WTC11 (cell line): ENCODE measurements at regions not wholly inside any gene's neighbourhood (a gene's known extent, or its start where the extent isn't known, plus 50 kb on each side); places are given as distances from the start of the nearest gene placed in this dataset.

Source experiments
- ATF3 ChIP-seq: sonication (generic); formaldehyde crosslinking; conservative IDR thresholded peaks from 2 replicates; pipeline ENCODE4 v1.8.1; 2022; ENCODE audit warnings: mild to moderate bottlenecking, missing genetic modification reagents
- CREB1 ChIP-seq: sonication (generic); formaldehyde crosslinking; IDR thresholded peaks from 2 replicates; pipeline ENCODE4 v1.8.0; 2023; ENCODE audit warnings: mild to moderate bottlenecking, missing genetic modification reagents
- CTCF ChIP-seq: fragments of 200-600 bp; IDR thresholded peaks from 2 replicates; pipeline ENCODE4 v1.8.0; 2022; ENCODE audit warnings: antibody characterized with exemption
- FOXK1 ChIP-seq: sonication (generic); formaldehyde crosslinking; IDR thresholded peaks from 2 replicates; pipeline ENCODE4 v1.8.0; 2022; ENCODE audit warnings: mild to moderate bottlenecking, moderate library complexity, missing genetic modification reagents
- FOXP1 ChIP-seq: sonication (generic); formaldehyde crosslinking; IDR thresholded peaks from 2 replicates; pipeline ENCODE4 v1.8.0; 2022; ENCODE audit warnings: missing genetic modification reagents, mild to moderate bottlenecking, moderate library complexity, borderline replicate concordance
- KAT7 ChIP-seq: sonication (generic); formaldehyde crosslinking; IDR thresholded peaks from 2 replicates; pipeline ENCODE4 v1.8.1; 2023; ENCODE audit warnings: missing genetic modification reagents, mild to moderate bottlenecking, borderline replicate concordance
- NR1H2 ChIP-seq: sonication (generic); formaldehyde crosslinking; IDR thresholded peaks from 2 replicates; pipeline ENCODE4 v1.9.0; 2021; ENCODE audit warnings: mild to moderate bottlenecking, moderate library complexity, missing genetic modification reagents
- TCF7 ChIP-seq: sonication (generic); formaldehyde crosslinking; IDR thresholded peaks from 2 replicates; pipeline ENCODE4 v1.8.0; 2022; ENCODE audit warnings: mild to moderate bottlenecking, low read depth, missing genetic modification reagents, moderate library complexity
- TEAD1 ChIP-seq: sonication (generic); formaldehyde crosslinking; IDR thresholded peaks from 2 replicates; pipeline ENCODE4 v1.8.0; 2022; ENCODE audit warnings: mild to moderate bottlenecking, missing genetic modification reagents
- ZSCAN18 ChIP-seq: fragments of 250-450 bp; sonication (Bioruptor Pico); IDR thresholded peaks from 2 replicates; pipeline ENCODE4 v2.1.2; 2022; ENCODE audit warnings: mild to moderate bottlenecking, moderate library complexity
- TF ChIP-seq, protein P1 (sequence below): sonication (generic); formaldehyde crosslinking; IDR thresholded peaks from 2 replicates; pipeline ENCODE4 v1.8.1; 2023; ENCODE audit warnings: mild to moderate bottlenecking, missing genetic modification reagents, moderate library complexity
- TF ChIP-seq, protein P2 (sequence below): sonication (generic); formaldehyde crosslinking; conservative IDR thresholded peaks from 2 replicates; pipeline ENCODE4 v1.8.1; 2023; ENCODE audit warnings: mild to moderate bottlenecking, low read depth, missing genetic modification reagents, moderate library complexity
- TF ChIP-seq, protein P3 (sequence below): sonication (generic); formaldehyde crosslinking; IDR thresholded peaks from 2 replicates; pipeline ENCODE4 v1.8.0; 2023; ENCODE audit warnings: missing genetic modification reagents
- TF ChIP-seq, protein P4 (sequence below): sonication (generic); formaldehyde crosslinking; IDR thresholded peaks from 2 replicates; pipeline ENCODE4 v1.8.1; 2022; ENCODE audit warnings: mild to moderate bottlenecking, moderate library complexity, missing genetic modification reagents

GRCh38 chr14:85764822-85765221 lies 234.9 kb downstream of the FLRT2 start:
- TF ChIP-seq FOXP1 = no peak
- TF ChIP-seq ATF3 (CRISPR knock-in tag) = no peak
- no peak for TF ChIP-seq TCF7
- TF ChIP-seq, protein P1, sequence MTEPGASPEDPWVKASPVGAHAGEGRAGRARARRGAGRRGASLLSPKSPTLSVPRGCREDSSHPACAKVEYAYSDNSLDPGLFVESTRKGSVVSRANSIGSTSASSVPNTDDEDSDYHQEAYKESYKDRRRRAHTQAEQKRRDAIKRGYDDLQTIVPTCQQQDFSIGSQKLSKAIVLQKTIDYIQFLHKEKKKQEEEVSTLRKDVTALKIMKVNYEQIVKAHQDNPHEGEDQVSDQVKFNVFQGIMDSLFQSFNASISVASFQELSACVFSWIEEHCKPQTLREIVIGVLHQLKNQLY (CRISPR knock-in tag) = no peak
- no peak for TF ChIP-seq KAT7 (CRISPR knock-in tag)
- TF ChIP-seq TEAD1 = no peak
- no peak for TF ChIP-seq ZSCAN18 (CRISPR knock-in tag)
- no peak for TF ChIP-seq CTCF
- TF ChIP-seq CREB1 = no peak
- TF ChIP-seq NR1H2 = no peak
- TF ChIP-seq, protein P2, sequence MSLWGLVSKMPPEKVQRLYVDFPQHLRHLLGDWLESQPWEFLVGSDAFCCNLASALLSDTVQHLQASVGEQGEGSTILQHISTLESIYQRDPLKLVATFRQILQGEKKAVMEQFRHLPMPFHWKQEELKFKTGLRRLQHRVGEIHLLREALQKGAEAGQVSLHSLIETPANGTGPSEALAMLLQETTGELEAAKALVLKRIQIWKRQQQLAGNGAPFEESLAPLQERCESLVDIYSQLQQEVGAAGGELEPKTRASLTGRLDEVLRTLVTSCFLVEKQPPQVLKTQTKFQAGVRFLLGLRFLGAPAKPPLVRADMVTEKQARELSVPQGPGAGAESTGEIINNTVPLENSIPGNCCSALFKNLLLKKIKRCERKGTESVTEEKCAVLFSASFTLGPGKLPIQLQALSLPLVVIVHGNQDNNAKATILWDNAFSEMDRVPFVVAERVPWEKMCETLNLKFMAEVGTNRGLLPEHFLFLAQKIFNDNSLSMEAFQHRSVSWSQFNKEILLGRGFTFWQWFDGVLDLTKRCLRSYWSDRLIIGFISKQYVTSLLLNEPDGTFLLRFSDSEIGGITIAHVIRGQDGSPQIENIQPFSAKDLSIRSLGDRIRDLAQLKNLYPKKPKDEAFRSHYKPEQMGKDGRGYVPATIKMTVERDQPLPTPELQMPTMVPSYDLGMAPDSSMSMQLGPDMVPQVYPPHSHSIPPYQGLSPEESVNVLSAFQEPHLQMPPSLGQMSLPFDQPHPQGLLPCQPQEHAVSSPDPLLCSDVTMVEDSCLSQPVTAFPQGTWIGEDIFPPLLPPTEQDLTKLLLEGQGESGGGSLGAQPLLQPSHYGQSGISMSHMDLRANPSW (CRISPR knock-in tag) = no peak
- no peak for TF ChIP-seq FOXK1 (CRISPR knock-in tag)
- TF ChIP-seq, protein P3, sequence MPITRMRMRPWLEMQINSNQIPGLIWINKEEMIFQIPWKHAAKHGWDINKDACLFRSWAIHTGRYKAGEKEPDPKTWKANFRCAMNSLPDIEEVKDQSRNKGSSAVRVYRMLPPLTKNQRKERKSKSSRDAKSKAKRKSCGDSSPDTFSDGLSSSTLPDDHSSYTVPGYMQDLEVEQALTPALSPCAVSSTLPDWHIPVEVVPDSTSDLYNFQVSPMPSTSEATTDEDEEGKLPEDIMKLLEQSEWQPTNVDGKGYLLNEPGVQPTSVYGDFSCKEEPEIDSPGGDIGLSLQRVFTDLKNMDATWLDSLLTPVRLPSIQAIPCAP = no peak
- TF ChIP-seq, protein P4, sequence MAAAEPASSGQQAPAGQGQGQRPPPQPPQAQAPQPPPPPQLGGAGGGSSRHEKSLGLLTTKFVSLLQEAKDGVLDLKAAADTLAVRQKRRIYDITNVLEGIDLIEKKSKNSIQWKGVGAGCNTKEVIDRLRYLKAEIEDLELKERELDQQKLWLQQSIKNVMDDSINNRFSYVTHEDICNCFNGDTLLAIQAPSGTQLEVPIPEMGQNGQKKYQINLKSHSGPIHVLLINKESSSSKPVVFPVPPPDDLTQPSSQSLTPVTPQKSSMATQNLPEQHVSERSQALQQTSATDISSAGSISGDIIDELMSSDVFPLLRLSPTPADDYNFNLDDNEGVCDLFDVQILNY (CRISPR knock-in tag) = no peak
